ENCODE measurements at regions not wholly inside any gene's neighbourhood (a gene's known extent, or its start where the extent isn't known, plus 50 kb on each side); places are given as distances from the start of the nearest gene placed in this dataset.

DNA sequence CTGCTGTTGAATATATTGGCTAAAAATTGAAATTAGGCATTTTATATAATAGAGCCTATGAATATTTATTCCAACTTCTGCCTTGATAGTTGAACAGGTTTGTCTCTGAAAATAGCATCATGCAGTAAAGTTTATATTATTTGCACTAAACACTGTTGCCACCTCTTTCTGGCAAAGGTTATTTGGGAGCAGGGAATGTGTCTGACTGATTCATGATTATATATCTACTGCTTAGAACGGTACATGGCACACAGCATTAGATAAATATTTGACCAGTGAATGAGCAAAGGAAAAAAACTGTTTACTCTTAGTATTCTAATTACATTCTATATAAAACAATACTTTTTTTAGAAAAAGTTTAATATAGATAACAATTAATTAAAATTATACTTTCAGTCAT is 123.1 kb upstream of the MGAT4C start:
- Histone ChIP-seq H3K9ac (no peak overlapping the region), H3K4me2 (no peak overlapping the region), H3K27me3 (no peaks in the 10 kb centered on the region), H3K4me1 (no peaks in the 10 kb centered on the region), H3K9me3 (no peaks in the 10 kb centered on the region), H3K27ac (no peak overlapping the region), H4K20me1 (no peaks in the 10 kb centered on the region), H3K4me3 (no peak overlapping the region), H3K36me3 (no peaks in the 10 kb centered on the region)
- TF ChIP-seq Cebpa-rat (IDR thresholded peaks at IDR 0.05), result no peak

DNA sequence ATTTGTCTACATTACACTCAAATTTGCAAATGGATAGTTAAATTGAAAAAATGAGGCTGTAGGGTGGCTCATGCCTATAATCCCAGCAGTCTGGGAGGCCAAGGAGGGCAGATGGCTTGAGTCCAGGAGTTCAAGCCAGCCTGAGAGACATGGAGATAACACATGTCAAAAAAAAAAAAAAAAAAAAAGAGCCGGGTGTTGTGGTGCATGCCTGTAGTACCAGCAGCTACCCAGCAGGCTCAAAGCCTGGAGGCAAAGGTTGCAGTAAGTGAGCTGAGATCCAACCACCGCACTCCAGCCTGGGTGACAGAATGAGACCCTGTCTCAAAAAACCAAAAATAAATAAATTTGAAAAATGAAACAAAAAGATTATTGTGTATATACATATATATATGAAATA is 119.9 kb upstream of the MGAT4C start:
- Histone ChIP-seq H4K20me1 (no peaks in the 10 kb centered on the region), H3K9ac (no peak overlapping the region), H3K4me2 (no peak overlapping the region), H3K27me3 (no peaks in the 10 kb centered on the region), H3K9me3 (no peaks in the 10 kb centered on the region), H3K4me3 (no peak overlapping the region), H3K27ac (no peak overlapping the region), H3K36me3 (no peaks in the 10 kb centered on the region), H3K4me1 (no peaks in the 10 kb centered on the region)
- TF ChIP-seq Cebpa-rat (IDR thresholded peaks at IDR 0.05), result no peak

DNA sequence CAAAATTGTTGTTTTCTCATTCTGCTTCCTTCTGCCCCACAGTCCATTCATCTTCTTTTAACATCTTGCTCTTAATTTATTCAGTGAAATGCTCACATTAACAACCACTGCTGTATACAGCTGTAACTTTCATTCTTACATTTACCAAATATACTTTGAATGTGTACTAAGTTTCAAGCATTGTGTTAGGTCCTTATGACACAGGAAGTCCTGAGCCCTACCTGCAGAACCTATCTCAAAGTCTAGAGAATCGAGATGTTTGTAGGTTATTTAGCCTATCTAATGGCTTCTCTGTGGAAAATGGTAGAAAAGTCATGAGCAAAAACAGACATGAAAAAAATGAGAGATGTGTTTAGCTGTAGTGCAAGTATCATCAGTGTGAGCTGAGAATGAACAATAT is 117.6 kb upstream of the MGAT4C start:
- Histone ChIP-seq H4K20me1 (no peaks in the 10 kb centered on the region), H3K4me2 (no peak overlapping the region), H3K4me1 (no peaks in the 10 kb centered on the region), H3K4me3 (no peak overlapping the region), H3K27ac (no peak overlapping the region), H3K36me3 (no peaks in the 10 kb centered on the region), H3K9me3 (no peaks in the 10 kb centered on the region), H3K27me3 (no peaks in the 10 kb centered on the region), H3K9ac (no peak overlapping the region)
- no peak for TF ChIP-seq Cebpa-rat (IDR thresholded peaks at IDR 0.05)

DNA sequence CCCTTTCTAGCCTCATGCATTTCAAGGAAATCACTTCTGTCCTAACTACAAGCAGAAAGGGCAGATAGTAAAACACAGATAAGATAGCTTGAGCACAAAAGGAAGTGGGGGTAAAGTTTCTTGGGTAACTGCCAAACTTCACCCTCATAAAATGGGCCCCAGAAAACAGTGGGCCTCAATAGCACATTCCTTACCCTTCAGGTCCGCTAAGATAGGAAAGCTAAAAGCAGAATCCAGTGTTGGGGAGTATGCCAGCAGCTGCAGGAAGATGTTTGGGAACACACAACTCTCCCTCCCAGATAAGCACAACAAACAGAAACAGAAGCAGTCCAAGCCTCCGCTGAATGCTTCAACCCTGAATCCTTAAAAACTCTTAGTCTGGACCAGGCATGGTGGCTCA is 110.9 kb upstream of the MGAT4C start:
- Histone ChIP-seq H3K36me3 (no peaks in the 10 kb centered on the region), H3K9ac (no peak overlapping the region), H3K9me3 (no peaks in the 10 kb centered on the region), H3K27me3 (no peaks in the 10 kb centered on the region), H3K4me1 (no peaks in the 10 kb centered on the region), H3K27ac (no peak overlapping the region), H3K4me2 (no peak overlapping the region), H4K20me1 (no peaks in the 10 kb centered on the region), H3K4me3 (no peak overlapping the region)
- TF ChIP-seq Cebpa-rat (IDR thresholded peaks at IDR 0.05), result no peak

DNA sequence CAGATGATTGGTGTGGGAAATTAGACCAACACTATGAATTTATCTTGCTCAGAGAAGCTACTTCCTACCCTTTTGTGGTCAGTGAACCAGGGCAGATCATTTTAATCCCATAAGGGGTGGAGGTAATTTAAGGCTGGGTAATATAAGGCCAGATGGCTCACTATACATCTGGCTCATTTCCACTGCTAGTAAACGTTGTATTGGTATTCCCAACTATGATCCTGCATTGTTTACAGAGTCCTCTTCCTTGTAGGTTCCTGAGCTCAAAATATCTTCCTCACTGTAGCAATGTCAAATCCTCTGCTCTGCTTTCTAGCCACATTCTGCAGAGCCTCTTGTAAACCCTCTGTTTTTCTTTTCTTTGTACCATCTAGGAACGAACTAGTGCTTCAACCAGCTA is 93.0 kb upstream of the MGAT4C start:
- TF ChIP-seq Cebpa-rat (IDR thresholded peaks at IDR 0.05), result no peak
- H3K4me3 ChIP-seq, result no peak overlapping the region
- no peak overlapping the region for H3K9ac ChIP-seq

DNA sequence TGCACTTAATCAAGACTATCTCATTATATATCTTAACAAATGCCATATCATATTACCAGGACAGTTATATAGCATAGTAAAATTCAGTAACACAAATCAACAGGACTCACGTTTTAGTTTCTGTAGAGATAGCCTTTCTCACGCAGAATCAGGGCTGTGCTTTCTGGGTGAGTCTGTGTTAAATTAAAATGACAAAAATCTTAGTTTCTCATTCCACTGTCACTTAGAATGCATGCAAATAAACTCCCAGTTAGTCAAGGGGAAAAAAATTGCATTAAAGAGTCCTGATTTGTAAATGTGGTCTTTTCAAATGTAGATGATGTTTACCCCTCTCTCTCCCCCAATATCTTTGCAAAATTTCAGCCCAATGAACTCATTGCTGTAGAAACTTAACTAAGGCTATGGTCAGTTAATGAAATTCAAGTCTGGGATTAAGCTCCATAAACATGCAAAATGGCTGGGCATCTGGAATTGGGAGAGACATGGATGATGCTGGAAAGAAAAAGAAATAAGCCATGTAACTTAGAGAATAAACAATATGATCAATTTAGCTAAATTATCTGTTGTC is 77.8 kb upstream of the MGAT4C start:
- Histone ChIP-seq H3K4me3 (no peak overlapping the region), H3K4me2 (no peak overlapping the region), H3K9ac (no peak overlapping the region), H3K36me3 (no peaks in the 10 kb centered on the region), H3K27ac (no peak overlapping the region), H3K9me3 (no peaks in the 10 kb centered on the region), H3K27me3 (no peaks in the 10 kb centered on the region), H4K20me1 (no peaks in the 10 kb centered on the region), H3K4me1 (no peaks in the 10 kb centered on the region)
- no peak for TF ChIP-seq Cebpa-rat (IDR thresholded peaks at IDR 0.05)

More for the DNA sequence above, 93.0 kb upstream of the MGAT4C start:
- H3K36me3 ChIP-seq, result no peaks in the 10 kb centered on the region
- no peak overlapping the region for H3K27ac ChIP-seq
- no peak overlapping the region; the same call in 1 of the 2 replicates for H3K4me2 ChIP-seq
- H4K20me1 ChIP-seq, result no peaks in the 10 kb centered on the region
- no peaks in the 10 kb centered on the region for H3K27me3 ChIP-seq
- H3K9me3 ChIP-seq, result no peaks in the 10 kb centered on the region
- H3K4me1 ChIP-seq, result no peaks in the 10 kb centered on the region

DNA sequence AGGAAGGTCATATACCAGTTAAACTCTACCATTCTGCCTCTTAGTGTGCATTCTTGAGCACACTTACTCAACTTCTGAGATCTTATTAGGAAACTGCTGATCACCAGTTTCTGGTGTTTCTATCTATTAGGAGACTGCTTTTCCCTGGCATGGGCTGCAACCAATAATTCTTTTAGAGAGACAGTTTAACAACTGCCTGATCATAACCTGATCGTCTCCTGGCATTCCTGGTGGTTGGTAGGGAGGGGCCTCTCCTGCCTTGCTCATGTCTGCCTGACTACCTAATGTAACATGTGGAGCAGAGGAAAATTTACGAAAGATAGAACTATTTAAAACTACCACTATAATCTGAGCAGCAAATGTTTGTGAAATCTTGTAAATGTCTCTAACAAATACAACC is 75.3 kb upstream of the MGAT4C start:
- Histone ChIP-seq H3K4me3 (no peak overlapping the region), H3K27me3 (no peaks in the 10 kb centered on the region), H3K27ac (no peak overlapping the region), H4K20me1 (no peaks in the 10 kb centered on the region), H3K4me2 (no peak overlapping the region), H3K36me3 (no peaks in the 10 kb centered on the region), H3K9ac (no peak overlapping the region), H3K4me1 (no peaks in the 10 kb centered on the region), H3K9me3 (no peaks in the 10 kb centered on the region)
- no peak for TF ChIP-seq Cebpa-rat (IDR thresholded peaks at IDR 0.05)

DNA sequence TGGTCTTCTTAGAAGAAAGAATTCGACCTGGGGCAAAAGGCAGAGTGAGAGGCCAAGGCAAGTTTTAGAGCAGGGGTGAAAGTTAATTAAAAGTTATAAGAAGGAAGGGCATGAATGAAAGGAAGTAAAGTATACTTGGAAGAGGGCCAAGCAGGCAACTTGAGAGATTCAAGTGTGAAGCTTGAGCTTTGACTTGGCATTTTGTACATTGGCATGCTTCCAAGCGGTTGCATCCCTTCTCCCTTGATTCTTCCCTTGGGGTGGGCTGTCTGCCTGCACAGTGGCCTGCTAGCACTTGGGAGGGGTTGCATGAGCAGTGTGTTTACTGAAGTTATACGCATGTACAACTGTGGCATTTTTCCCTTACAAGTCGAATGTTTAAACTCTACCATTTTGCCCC is 74.8 kb upstream of the MGAT4C start:
- Histone ChIP-seq H3K4me3 (no peak overlapping the region), H4K20me1 (no peaks in the 10 kb centered on the region), H3K27ac (no peak overlapping the region), H3K9me3 (no peaks in the 10 kb centered on the region), H3K27me3 (no peaks in the 10 kb centered on the region), H3K4me2 (no peak overlapping the region), H3K4me1 (no peaks in the 10 kb centered on the region), H3K9ac (no peak overlapping the region), H3K36me3 (no peaks in the 10 kb centered on the region)
- TF ChIP-seq Cebpa-rat (IDR thresholded peaks at IDR 0.05), result no peak

DNA sequence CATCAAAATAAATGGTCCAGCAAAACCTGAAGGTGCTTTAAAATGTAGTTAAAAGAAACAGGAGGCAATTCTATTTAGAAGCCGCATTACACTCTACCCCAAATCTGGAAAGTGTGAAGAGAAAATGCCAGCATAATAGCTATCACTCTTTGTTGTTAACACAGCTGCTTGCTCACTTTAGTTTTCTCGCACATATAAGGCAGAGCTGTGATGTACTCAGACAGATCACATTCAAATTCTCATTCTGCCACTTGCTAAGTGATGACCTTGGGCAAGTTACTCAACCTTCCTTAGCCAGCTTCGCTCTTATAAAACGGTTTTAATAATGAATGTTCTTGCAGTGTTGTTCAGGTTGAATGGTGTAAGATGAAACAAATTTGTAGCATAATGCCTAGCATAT is 56.0 kb upstream of the MGAT4C start:
- H3K4me1 ChIP-seq, result no peaks in the 10 kb centered on the region
- H3K9ac ChIP-seq, result no peak overlapping the region
- no peak overlapping the region for H3K27ac ChIP-seq
- no peaks in the 10 kb centered on the region for H3K27me3 ChIP-seq
- H3K4me3 ChIP-seq, result no peak overlapping the region
- no peak for TF ChIP-seq Cebpa-rat (IDR thresholded peaks at IDR 0.05)
- no peak overlapping the region for H3K4me2 ChIP-seq
- no peaks in the 10 kb centered on the region for H4K20me1 ChIP-seq
- no peaks in the 10 kb centered on the region for H3K36me3 ChIP-seq
- H3K9me3 ChIP-seq, result no peaks in the 10 kb centered on the region
